ENCODE measurements at regions not wholly inside any gene's neighbourhood (a gene's known extent, or its start where the extent isn't known, plus 50 kb on each side); places are given as distances from the start of the nearest gene placed in this dataset.

DNA sequence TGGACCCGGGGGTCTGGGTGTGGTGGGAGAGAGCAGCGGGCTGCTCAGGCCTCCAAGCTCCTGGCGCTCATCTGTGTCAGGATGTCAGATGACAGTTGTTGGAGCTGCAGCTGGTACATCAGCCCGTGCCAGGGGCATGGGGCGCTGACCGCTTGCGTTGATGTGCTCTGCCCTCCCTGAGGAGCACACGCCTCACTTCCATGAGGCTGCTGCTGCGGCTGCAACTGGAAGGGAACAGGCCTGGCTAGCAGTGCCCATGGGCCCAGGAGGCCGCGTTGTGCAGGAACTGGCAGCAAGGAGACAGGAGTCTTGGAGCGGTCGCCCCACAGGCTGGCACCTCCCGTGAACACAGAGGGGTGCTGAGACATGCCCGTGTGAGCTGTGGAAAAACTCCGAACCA, 361.3 kb upstream of the MKI67 start:
- no peak overlapping the region for H3K4me3 ChIP-seq (ENCODE audit: low read depth in 1 of 2, low read length in 1 of 2)
- H3K27me3 ChIP-seq = no peaks in the 10 kb centered on the region
- no peaks in the 10 kb centered on the region for H3K9me3 ChIP-seq
- no peaks in the 10 kb centered on the region for H3K36me3 ChIP-seq
- TF ChIP-seq, protein P1, sequence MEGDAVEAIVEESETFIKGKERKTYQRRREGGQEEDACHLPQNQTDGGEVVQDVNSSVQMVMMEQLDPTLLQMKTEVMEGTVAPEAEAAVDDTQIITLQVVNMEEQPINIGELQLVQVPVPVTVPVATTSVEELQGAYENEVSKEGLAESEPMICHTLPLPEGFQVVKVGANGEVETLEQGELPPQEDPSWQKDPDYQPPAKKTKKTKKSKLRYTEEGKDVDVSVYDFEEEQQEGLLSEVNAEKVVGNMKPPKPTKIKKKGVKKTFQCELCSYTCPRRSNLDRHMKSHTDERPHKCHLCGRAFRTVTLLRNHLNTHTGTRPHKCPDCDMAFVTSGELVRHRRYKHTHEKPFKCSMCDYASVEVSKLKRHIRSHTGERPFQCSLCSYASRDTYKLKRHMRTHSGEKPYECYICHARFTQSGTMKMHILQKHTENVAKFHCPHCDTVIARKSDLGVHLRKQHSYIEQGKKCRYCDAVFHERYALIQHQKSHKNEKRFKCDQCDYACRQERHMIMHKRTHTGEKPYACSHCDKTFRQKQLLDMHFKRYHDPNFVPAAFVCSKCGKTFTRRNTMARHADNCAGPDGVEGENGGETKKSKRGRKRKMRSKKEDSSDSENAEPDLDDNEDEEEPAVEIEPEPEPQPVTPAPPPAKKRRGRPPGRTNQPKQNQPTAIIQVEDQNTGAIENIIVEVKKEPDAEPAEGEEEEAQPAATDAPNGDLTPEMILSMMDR (IDR thresholded peaks at IDR 0.05) = no peak
- H3K4me1 ChIP-seq (ENCODE audit: control insufficient read depth in 1 of 2, insufficient read depth in 1 of 2, low read depth in 1 of 2, low read length in 1 of 2) = no peaks in the 10 kb centered on the region
- no peak overlapping the region for H3K27ac ChIP-seq

DNA sequence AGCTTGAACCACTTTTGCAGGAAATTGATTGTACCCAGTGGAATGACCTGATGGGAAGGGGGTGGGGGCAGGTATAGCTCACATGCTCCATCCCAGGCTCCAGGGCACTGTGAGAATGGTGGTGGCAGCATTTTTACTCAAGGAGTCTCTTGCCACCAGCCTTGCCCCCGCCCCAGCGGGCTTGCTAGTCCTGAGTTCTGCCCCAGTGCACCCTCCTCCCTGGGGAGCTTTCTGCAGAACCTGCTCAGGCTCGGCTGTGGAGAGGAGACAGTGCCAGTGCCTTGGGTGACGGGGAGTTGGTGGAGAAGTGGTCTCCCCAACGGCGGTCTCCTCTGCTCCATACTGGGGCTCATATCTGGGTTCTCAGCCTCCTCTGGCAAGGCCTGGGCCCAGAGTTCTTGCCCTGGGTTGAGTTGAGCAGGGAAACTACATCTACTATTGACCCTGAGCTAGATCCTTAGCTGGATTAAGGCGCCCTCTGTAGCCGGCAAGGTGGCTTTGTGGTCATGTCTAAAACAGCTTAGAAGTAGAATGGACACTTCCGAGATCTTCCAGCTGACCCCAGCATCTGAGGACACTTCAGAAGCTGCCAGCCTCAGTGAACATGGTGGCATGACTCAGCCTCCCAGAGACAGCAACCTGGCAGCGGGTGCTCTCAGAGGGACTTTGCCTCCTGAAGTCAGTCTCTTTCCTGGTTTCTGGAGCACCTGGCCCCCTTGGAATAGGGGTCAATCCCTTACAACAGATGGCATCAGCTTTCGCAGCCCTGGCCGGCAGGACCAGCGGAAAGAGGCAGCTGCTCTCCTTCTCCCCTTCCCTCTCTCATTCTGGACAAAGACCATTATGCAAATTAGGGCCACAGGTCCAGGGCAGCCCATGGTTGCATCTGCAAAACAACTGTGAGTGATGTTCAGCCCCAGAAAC, 363.4 kb upstream of the MKI67 start:
- no peak overlapping the region for H3K4me3 ChIP-seq (ENCODE audit: low read depth in 1 of 2, low read length in 1 of 2)
- no peak overlapping the region for H3K27ac ChIP-seq
- H3K4me1 ChIP-seq (ENCODE audit: control insufficient read depth in 1 of 2, insufficient read depth in 1 of 2, low read depth in 1 of 2, low read length in 1 of 2) = no peaks in the 10 kb centered on the region
- H3K36me3 ChIP-seq = no peaks in the 10 kb centered on the region
- no peaks in the 10 kb centered on the region for H3K27me3 ChIP-seq
- TF ChIP-seq, protein P1 (IDR thresholded peaks at IDR 0.05) = no peak
- no peaks in the 10 kb centered on the region for H3K9me3 ChIP-seq

DNA sequence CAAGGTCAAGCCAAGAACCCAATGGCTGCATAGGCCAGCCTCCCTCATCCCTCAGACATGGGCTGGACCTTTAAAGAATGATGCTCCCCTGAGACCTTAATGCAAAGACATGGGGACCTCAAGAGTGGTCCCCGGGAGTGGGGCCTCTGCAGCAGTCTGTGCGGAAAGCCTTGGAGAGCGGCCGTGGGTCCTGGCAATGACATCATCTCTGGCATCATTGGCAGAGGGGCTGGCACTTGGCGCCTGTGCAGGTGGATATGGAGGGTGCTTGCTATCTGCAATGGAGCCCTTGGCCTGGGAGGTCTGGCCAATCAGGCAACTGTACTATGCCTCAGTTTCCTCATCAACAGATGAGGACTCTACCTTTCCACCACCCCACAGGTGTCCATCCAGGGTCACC, 365.5 kb upstream of the MKI67 start:
- H3K4me1 ChIP-seq (ENCODE audit: control insufficient read depth in 1 of 2, insufficient read depth in 1 of 2, low read depth in 1 of 2, low read length in 1 of 2) = no peaks in the 10 kb centered on the region
- H3K27ac ChIP-seq = no peak overlapping the region
- no peaks in the 10 kb centered on the region for H3K27me3 ChIP-seq
- no peak overlapping the region for H3K4me3 ChIP-seq (ENCODE audit: low read depth in 1 of 2, low read length in 1 of 2)
- no peaks in the 10 kb centered on the region for H3K9me3 ChIP-seq
- no peaks in the 10 kb centered on the region for H3K36me3 ChIP-seq
- TF ChIP-seq, protein P1 (IDR thresholded peaks at IDR 0.05) = no peak

DNA sequence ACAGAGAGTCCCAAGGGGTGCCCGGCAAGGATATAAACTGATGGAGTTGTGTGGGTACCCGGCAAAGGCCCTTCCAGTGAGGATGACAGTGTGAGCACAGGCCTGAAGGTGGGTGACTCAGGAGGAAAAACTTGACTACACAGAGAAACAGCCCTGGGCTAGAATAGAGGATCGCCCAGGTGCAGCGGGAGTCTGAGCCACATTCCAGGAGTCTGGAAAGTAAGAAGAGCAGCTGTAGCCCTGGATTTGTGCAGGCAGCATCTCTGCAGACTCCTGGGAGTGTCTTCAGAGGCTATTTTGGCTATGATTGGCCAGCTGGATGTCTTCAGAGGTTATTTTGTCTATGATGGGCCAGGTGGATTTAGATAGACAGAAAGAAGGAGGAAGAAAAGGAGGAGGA, 367.6 kb upstream of the MKI67 start:
- TF ChIP-seq, protein P1 (IDR thresholded peaks at IDR 0.05) = no peak
- Histone ChIP-seq H3K36me3 (no peaks in the 10 kb centered on the region), H3K27me3 (no peaks in the 10 kb centered on the region), H3K4me3 (ENCODE audit: low read depth in 1 of 2, low read length in 1 of 2) (no peak overlapping the region), H3K27ac (no peak overlapping the region), H3K9me3 (no peaks in the 10 kb centered on the region), H3K4me1 (ENCODE audit: control insufficient read depth in 1 of 2, insufficient read depth in 1 of 2, low read depth in 1 of 2, low read length in 1 of 2) (no peaks in the 10 kb centered on the region)

DNA sequence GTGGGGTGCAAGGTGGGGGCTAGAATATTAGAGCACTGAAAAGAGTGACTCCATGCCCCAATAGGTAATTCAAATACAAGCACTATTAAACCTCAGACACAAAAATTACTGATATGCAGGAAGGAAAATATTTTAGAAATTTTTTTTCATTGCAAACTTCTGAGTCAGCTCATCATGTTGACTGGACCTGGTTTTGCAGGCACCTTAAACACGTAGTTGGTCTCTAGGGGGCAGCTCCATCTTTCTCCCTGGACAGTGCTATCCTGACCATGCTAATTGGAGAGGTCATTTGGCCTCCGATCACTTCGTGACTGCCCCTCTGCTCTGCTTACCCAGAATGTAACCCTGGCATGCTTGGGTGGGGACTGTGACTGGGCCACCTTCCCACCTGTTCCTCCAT, 368.4 kb upstream of the MKI67 start:
- Histone ChIP-seq H3K4me1 (ENCODE audit: control insufficient read depth in 1 of 2, insufficient read depth in 1 of 2, low read depth in 1 of 2, low read length in 1 of 2) (no peaks in the 10 kb centered on the region), H3K4me3 (ENCODE audit: low read depth in 1 of 2, low read length in 1 of 2) (no peak overlapping the region), H3K36me3 (no peaks in the 10 kb centered on the region), H3K27ac (no peak overlapping the region), H3K9me3 (no peaks in the 10 kb centered on the region), H3K27me3 (no peaks in the 10 kb centered on the region)
- TF ChIP-seq, protein P1 (IDR thresholded peaks at IDR 0.05) = no peak
